Nucleus accumbens (tissue), 56 donors: ENCODE measurements at regions not wholly inside any gene's neighbourhood (a gene's known extent, or its start where the extent isn't known, plus 50 kb on each side); places are given as distances from the start of the nearest gene placed in this dataset.

Source experiments
- DNase-seq, 56 donors: peaks; one replicate each; lab custom pipeline; 2025; lab: John Stamatoyannopoulos, UW

DNA sequence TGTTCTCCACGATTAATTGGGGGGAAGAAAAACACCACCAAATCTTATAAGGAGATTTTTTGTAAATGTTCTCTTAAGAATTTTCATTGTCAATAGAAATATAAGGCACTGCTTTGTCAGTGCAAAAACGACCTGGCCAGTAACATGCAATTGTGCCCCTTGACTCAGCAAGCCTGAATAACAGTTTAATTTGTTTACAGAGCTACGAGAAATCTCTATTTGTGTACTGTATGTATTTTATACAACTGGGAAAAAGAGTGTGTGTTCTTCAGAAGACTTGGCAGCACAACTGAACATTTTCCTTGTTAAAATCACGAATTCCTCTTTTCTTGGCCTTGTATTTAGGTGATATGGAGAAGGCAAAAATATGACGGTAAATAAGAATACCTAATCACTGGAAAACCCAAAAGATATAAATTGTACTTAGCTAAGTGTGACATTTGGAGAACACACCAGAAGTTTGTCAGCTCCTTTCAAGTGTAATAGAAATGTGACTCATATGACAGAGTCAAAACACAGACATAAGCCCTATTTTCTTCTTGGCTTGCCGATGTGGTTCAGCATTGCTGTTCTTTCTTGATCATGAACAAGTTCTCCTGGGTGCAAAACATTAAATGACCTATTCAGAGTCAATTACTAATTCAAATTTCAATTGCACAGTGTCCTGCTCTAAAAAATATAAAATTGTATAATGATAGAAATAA is 945.0 kb upstream of the INTU start:
- DNase-seq = no peak

DNA sequence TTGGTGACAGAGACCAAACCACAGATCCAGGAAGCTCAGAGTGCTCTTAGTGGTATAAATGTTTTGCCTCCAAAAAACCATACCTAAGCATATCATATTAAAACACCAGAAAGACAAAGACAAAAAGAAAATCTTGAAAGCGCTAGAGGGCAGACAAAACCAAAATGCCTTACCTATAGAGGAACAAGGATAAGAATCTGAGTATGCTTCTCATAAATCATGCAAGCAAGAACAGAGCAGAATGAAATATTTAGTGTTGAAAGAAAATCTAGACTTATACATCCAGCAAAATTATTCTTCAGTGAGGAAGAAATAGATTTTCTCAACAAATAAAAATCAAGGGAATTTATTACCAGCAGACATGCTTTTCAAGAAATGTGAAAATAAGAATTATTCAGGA is 941.0 kb upstream of the INTU start:
- no peak for DNase-seq

DNA sequence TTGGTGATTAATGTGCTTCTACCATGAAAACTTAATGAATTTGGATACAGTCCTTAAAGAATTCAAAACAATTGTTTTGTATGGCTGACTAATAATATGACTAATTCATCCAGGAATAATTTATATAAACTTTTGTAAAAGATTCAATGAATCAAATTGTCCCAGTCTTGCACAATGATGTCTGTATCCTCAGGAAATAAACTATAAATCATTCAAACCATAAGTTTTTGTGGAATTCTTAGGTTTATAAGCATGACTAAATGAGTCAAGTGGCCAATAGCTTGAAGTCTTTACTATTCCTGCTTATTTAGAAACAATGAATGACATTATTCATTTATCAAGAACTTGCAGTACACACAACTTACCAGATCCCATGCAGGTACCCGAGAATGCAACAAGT is 935.0 kb upstream of the INTU start:
- no peak for DNase-seq

DNA sequence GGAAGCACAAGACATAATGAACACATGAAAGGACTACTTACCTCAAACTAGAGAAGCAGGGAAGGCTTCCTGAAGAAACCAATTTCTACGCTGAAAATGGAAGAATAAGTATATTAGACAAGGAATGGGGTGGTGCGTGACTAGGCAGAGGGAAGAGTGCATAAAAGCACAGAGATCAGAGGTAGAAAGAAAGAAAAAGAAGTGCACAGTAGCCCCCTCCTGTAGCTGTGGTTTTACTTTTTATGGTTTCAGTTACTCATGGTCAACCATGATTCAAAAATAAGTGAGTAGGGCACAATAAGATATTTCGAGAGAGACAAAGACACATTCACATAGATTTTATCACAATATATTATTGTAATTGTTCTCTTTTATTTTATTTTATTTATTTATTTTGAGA is 934.5 kb upstream of the INTU start:
- DNase-seq = no peak

DNA sequence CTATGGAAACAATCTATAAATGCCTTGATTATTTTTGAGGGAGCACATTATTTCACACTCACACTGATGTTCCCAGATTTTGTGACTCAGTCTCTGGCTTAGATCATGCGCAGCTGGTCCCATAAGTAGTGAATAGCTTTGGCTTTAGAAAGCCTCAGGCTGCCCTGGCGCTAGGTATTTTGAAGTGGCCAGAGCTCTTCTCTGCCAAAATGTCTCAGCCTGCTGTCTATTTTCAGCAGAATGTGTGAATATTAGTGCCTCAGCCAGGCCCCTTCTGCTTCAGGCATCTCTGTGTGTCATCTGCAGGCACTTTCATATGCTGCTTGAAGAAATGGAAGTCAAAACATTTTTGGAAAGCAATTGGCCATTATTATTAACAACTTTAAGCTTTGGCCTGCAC is 931.0 kb upstream of the INTU start:
- DNase-seq = no peak

DNA sequence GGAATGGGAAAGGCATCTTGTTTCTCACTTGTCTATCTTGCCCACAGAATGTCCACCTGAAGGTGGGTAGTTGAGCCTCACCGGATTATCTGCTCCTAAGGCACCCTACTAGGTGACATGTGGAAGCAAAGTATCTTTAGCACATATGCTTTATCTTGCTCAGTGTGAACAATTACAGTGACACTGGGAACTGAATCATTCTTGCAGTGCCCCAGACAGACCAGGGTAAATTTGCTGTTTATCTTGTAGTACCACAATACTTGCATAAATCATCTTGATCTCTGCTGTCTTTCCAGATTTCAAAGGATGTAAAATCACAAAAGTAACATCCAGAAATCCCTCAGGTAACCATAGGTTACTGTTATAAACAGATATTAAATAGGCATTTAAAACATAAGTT is 930.0 kb upstream of the INTU start:
- no peak for DNase-seq

DNA sequence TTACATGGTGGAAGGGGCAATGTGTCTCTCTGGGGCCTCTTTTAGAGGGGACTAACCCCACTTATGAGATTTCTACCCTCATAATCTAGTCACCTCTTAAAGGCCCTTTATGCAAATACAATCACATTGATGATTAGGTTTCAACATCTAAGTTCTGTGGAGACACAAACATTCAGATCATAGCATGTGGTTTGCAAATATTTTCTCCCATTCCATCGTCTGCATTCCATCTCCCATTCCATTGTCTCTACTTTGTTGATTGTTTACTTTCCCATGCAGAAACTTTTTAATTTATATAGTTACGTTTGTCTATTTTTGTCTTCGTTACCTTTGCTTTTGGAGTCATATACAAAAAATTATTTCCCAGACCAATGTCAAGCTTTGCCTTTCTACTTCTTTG is 927.5 kb upstream of the INTU start:
- no peak for DNase-seq

DNA sequence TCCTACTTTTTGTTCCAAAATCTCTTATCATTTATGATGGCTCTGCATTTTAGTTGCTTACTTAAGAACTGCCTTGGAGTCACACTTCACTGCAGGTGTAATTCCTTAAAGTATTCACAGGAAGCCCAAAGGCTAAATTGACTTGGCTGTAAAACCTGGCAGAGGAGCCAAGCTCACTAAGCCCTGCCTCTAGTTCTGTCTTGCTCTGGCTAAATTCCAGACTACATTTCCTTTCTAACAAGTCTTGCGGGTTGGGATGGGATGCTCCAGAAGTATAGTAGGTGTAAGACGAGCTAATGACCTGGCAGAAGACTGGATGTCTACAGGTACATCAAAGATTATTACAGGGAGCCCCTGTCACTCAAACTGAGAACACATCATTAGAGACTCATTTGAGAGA is 924.0 kb upstream of the INTU start:
- no peak for DNase-seq

DNA sequence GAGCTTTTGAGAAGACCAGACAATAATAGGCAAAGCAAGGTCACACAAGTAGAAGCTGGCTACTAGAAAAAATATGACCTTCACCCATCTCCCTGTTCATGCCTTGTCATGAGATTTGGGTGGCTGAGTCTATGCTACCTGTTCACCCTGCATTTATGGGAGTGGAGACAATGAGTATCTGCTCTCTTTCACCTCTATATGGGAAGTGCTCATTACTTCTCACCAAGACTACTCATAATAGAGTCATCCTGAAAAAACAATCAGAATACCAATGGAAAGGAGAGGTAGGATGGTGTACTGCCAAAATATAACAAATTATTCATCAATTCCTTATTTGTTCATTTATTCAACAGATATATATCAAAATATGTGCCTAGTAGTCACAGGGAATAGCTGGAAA is 921.8 kb upstream of the INTU start:
- DNase-seq = no peak

DNA sequence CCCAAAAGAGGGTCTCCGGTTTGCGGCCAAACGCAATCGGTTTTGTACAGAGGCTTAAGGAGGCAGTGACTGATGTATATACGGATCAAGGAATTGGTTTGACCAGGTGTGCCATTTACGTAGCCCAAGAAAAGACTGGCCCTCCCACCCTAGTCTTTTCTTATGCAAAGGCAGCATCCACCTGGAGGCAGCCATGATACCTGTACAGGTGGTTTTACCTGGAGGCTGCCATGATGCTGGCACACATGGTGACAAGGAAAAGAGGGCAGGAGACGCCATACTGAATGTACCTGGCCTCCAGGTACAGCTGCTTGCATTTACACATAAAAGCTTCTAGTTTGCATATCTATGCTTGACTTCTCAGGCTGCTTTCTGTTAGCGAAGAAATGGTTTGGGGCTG is 917.7 kb upstream of the INTU start:
- no peak for DNase-seq

DNA sequence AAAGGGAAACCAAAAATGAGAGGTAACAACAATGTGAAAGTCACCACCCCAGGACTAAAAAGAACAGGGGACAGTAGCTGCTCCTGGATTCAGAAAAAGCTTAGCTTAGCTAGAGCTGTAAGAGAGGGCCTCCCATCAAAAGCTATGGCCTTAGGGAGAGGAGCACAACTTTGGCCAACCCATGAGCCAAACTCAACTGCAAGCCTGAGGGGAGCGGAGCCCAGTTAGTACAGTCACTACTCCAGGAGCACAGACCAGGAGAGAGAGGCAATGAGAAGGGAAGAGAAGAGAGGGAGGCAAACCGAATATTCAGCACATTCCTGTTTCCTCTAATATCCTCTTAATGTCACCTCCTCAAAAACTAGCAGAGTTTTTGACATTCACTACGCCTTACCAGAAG is 917.1 kb upstream of the INTU start:
- no peak for DNase-seq

DNA sequence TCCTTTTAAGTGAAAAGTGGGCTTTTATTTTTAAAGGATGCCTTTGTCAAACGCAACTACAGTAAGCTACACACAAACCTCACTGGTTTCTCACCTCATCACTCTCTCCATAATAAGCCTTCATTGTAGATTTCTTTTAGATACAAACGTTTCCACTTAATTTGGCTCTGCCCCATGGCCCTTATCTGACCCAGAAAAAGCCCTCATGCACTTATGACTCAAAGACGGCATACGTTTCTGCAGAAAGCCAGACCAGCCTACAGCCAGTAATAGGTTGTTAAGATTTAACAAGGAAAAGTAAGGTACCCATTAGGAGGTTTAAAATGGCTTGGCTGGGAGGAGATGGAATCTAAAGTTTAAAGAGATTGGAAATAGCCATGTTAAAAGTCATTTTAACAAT is 914.6 kb upstream of the INTU start:
- no peak for DNase-seq

DNA sequence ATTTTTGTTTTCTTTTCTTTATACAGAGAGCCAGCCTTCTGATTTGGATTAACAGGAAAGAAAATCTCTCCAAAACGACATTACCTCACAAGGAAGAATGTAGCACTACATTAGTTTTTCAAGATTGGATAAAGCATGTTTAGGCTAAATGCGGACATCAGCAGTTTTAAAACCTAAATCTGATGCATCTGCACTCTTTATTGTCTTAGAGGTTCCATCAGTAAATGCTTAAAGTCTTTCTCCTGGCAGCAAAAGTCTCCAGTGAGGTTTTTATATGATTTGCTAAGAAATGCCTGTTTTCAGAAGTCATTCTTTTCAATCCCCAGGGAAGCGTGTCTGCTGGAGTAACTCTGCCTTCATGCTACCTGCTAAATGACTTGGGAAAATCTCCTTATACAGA is 912.9 kb upstream of the INTU start:
- no peak for DNase-seq

DNA sequence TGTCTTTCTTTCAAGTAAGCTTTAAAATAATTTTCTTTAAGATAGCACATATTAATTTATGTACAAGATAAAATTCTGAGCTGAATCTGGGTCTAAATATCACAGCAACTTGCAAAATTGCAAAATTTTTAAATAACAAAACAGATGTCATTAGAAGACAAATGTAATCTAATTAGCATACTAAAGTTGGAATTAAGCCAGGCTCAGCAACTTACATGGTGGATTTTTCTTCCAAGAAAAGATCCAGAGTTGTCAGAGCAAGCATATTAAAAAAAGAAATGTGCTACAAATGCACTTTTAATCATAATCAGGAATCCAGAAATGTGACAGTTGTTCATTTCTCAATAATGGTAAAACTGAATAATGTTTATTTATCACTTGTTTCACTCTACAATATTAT is 906.9 kb upstream of the INTU start:
- DNase-seq = no peak

DNA sequence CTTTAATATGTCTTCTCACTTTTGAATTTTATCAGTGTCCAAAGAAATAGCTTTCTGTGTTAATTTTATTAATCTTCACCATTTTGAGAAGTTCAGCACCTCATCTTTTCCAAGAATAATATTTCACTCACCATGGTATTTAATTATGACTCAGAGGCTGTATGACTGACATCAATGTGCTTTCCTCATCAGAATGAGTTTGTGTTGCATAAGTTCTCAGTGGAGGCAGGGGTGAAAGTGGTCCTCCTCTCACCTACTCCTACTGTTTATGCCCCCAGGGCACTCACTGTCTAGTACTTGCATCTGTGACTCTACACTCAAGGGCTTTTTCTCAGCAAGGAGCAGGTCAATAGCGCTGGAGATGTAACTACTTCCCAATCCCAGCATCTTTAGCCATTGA is 905.3 kb upstream of the INTU start:
- DNase-seq = no peak

DNA sequence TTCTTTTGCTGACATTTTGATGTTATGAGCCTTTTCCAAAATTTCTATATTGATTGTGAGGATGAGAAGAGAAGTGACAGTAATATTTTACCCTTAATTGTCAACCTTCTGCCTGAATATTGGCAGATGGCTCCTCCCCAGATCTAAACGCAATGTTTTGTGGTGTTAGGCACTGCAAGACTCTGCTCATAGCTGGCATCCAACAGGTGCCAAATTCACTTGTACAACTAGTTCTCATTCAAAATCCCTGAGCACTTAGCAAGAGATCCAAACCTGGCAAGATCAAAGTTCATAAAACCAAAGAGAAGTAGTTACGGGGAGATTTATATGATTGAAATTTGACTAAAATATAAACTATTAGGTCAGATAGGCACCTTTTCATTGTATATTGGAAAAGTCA is 901.7 kb upstream of the INTU start:
- DNase-seq = no peak

DNA sequence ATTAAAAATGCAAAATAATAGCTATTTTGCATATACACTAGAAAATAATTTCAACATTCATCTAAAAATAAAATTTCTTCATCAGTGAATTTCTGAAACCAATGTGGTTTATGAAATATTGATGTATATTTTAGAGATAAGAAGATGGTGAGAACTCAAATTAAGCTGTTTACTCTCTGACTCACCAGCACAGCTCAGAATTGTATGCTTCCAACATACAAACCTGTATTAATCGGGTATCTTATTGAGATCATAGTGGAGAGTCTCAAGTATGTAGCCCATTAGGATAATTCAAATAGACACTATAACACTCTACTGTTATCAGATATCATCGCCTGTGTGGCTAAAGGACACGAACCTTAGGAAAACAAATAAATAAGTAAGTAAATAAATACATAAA is 899.5 kb upstream of the INTU start:
- no peak for DNase-seq

DNA sequence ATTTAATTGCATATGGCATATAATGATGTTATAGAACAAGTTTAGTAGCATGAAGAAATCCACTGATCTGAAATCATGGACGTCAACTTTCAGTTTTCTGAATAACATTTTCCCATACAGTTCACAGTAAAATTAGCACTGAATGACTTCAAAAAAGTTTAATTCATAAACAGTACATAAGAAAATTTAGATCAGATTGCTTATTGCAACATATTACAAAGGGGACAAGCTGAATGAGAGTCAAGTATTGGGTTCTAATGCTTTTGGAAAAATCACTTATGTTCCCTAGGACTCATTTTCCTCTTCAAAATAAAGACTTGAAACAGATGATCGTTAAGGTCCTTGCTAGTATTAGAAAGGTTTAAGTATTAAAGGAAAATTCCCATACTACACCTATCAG is 898.3 kb upstream of the INTU start:
- DNase-seq = no peak

DNA sequence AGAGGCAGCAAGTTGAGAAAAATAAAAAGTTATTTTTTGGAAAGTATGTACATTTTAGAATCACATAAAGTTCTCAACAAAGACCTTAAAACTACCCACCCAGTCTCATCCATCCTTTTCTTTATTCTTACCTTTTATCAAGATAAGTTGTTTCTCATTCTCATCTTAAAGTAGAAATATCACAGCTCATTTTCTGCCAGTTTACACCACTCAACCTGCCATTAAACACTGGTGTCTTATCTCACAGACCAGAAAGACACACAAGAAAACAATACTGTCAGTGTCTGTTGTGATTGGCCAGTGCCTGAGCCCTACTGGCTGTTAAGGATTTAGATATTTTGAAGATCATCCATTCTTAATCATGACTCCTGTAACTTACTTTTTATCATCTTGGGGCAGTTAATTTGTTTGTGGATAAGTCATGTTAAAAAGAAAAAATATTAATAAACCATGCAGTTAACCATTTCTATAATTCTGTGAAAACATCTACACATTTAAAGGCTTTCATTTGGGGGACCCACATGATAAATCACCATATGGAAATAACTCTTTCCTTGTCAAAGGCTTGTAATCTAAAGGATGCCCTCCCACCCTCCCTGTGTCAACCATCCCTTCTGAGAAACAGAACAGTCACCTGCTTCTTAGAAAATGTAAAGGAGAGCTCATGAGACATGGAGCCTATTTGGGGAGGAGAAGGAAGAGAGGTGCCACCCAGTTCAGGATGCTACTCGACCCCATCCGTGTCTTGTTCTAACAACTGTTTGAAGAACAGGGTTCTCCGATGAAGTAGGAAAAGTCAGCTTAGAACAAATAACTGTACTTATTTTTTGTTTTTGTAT is 897.2 kb upstream of the INTU start:
- DNase-seq = no peak

DNA sequence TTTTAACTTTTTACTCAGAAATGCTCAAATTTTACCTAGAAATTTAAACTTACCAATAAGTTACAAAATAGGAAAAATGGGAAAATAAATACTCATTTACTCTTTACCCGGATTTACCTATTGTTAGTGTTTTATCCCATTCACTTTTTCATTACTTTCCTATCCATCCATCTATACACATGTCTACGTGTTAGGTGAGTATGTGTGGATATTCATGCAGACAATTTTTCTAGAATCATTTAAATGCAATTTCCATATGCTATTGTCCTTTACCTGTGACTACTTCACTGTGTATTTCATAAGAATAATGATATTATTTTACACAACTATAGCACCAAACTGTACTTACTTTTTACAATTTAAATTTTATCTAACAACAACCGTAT is 896.6 kb upstream of the INTU start:
- DNase-seq = no peak

DNA sequence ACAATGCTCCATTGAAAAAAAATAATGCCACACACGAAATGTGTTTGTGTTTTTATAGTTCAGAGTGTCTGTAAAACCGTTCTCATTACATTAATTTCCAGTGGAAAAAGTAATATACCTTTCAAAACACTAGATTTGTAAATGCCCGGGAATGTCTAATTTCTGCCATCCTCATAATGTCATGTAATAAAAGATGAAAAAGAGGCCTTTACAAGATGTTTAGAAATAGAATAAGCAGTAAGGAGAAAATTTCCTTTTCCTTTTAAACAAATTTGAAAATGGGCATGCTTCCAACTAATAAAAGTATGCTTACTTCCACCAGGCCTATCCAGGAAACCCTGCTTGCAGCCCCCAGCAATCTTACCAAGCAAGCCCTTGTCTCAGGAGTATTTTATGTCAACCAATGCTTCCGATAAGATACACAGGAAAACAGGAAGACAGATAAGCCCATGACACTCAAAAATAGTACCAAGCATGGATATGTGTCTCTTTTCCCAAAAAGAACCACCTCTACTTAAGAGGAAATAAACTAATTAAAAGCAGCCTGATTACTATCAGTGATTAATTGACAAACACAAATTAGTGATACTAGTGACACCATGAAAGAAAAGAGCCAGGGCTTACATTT is 894.7 kb upstream of the INTU start:
- DNase-seq = no peak

DNA sequence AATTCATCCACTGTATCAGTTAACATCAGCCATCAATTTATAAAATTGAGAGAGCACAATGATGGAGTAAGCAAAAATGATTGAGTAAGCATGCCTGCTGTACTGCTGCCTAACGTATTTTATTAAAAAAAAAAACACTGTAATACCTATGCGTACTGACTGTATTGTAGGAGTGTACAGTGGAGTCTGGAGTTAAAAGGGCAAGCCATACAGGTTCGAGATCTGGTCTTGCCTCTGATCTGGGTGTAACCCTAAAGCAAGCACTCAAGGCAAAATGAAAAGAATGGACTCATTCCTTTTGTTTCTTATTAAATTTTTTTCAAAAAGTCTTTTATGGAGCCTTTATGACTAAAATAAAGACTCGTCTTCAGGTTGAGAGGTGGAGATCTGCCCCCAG is 894.2 kb upstream of the INTU start:
- DNase-seq = no peak
